ENCODE measurements at regions not wholly inside any gene's neighbourhood (a gene's known extent, or its start where the extent isn't known, plus 50 kb on each side); places are given as distances from the start of the nearest gene placed in this dataset.

DNA sequence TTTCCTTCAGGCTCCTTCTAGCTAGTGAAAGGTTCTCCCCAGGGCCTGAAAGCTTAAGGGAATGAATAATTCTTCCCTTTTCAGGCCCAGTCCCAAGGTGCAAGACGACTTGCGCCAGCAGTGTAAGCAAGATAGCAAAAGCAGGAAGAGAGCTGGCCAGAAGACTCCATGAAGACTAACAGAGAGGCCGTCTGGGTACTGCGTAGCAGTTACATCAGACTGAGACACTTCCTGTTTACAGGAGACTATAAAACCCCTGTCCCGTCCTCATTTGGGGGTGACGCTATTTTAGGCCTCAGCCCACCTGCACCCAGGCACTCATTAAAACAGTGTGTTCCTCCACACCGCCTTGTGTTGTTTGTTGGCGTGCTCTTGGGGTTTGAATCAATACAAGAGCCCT lies 90.7 kb upstream of the MOCS2 start:
- TF ChIP-seq, protein P1, sequence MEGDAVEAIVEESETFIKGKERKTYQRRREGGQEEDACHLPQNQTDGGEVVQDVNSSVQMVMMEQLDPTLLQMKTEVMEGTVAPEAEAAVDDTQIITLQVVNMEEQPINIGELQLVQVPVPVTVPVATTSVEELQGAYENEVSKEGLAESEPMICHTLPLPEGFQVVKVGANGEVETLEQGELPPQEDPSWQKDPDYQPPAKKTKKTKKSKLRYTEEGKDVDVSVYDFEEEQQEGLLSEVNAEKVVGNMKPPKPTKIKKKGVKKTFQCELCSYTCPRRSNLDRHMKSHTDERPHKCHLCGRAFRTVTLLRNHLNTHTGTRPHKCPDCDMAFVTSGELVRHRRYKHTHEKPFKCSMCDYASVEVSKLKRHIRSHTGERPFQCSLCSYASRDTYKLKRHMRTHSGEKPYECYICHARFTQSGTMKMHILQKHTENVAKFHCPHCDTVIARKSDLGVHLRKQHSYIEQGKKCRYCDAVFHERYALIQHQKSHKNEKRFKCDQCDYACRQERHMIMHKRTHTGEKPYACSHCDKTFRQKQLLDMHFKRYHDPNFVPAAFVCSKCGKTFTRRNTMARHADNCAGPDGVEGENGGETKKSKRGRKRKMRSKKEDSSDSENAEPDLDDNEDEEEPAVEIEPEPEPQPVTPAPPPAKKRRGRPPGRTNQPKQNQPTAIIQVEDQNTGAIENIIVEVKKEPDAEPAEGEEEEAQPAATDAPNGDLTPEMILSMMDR (conservative IDR thresholded peaks at IDR 0.05; ENCODE audit: low read depth, low read length) = no peak
- no peak for TF ChIP-seq EZH2 (IDR thresholded peaks at IDR 0.05; ENCODE audit: low read length, unreplicated experiment)
- TF ChIP-seq EZH2phosphoT487 (IDR thresholded peaks at IDR 0.05; ENCODE audit: borderline replicate concordance, low read length) = no peak

Measured in PC-3 (cell line).